Glutamatergic neuron (in vitro differentiated cells): ENCODE measurements at regions not wholly inside any gene's neighbourhood (a gene's known extent, or its start where the extent isn't known, plus 50 kb on each side); places are given as distances from the start of the nearest gene placed in this dataset.

ENCODE experiments used
- DNase-seq: peaks from one replicate; pipeline ENCODE4 v3.0.0; 2022
- H3K27ac Mint-ChIP-seq: one replicate; pipeline ENCODE4 v1.8.0; 2020; ENCODE audit warnings: mild to moderate bottlenecking, mixed read lengths, inconsistent platforms; ENCODE audit not compliant: unreplicated experiment
- H3K27me3 Mint-ChIP-seq: one replicate; pipeline ENCODE4 v1.8.0; 2020; ENCODE audit warnings: mild to moderate bottlenecking, moderate library complexity, mixed read lengths, inconsistent platforms; ENCODE audit not compliant: unreplicated experiment
- H3K36me3 Mint-ChIP-seq: one replicate; pipeline ENCODE4 v1.8.0; 2020; ENCODE audit warnings: mild to moderate bottlenecking, mixed read lengths, inconsistent platforms; ENCODE audit not compliant: unreplicated experiment
- H3K4me1 Mint-ChIP-seq: one replicate; pipeline ENCODE4 v1.8.0; 2020; ENCODE audit warnings: mild to moderate bottlenecking, low read depth, mixed read lengths, inconsistent platforms; ENCODE audit not compliant: unreplicated experiment
- H3K4me3 Mint-ChIP-seq: one replicate; pipeline ENCODE4 v1.8.0; 2020; ENCODE audit warnings: mild to moderate bottlenecking, mixed read lengths, inconsistent platforms; ENCODE audit not compliant: unreplicated experiment
- H3K9me3 Mint-ChIP-seq: one replicate; pipeline ENCODE4 v1.8.0; 2020; ENCODE audit warnings: mild to moderate bottlenecking, moderate library complexity, mixed read lengths, inconsistent platforms; ENCODE audit not compliant: unreplicated experiment
- CTCF ChIP-seq: fragments of 200-600 bp; sonication (generic); IDR thresholded peaks from one replicate; pipeline ENCODE4 v1.5.0; 2021; ENCODE audit not compliant: partially characterized antibody, unreplicated experiment

- H3K27ac Mint-ChIP-seq = no peak overlapping the region
- TF ChIP-seq CTCF = no peak
- H3K36me3 Mint-ChIP-seq = peaks cover 3% of the 10 kb centered on the region
- H3K27me3 Mint-ChIP-seq = no peaks in the 10 kb centered on the region
- no peak overlapping the region for H3K4me3 Mint-ChIP-seq
- no peak for DNase-seq
- H3K9me3 Mint-ChIP-seq = peaks cover 2% of the 10 kb centered on the region
- H3K4me1 Mint-ChIP-seq = no peaks in the 10 kb centered on the region
Measured at GRCh38 chr9:107688728-107689127, 199.2 kb upstream of the KLF4 start.

- peaks cover 2% of the 10 kb centered on the region for H3K9me3 Mint-ChIP-seq
- no peak overlapping the region for H3K27ac Mint-ChIP-seq
- H3K27me3 Mint-ChIP-seq = no peaks in the 10 kb centered on the region
- H3K4me3 Mint-ChIP-seq = no peak overlapping the region
- peaks cover 3% of the 10 kb centered on the region for H3K36me3 Mint-ChIP-seq
- TF ChIP-seq CTCF = no peak
- H3K4me1 Mint-ChIP-seq = no peaks in the 10 kb centered on the region
- DNase-seq = no peak
Measured at GRCh38 chr9:107685901-107686300, 196.3 kb upstream of the KLF4 start.

- H3K27ac Mint-ChIP-seq = no peak overlapping the region
- H3K9me3 Mint-ChIP-seq = peaks cover 2% of the 10 kb centered on the region
- H3K36me3 Mint-ChIP-seq = peaks cover 3% of the 10 kb centered on the region
- H3K4me1 Mint-ChIP-seq = no peaks in the 10 kb centered on the region
- no peak overlapping the region for H3K4me3 Mint-ChIP-seq
- no peak for DNase-seq
- H3K27me3 Mint-ChIP-seq = no peaks in the 10 kb centered on the region
- no peak for TF ChIP-seq CTCF
Measured at GRCh38 chr9:107685376-107685775, 195.8 kb upstream of the KLF4 start.

- Mint-ChIP-seq H3K27me3 (no peaks in the 10 kb centered on the region), H3K27ac (no peak overlapping the region)
Measured at GRCh38 chr9:107684224-107684623, 194.7 kb upstream of the KLF4 start.

GRCh38 chr9:107683566-107683965, 194.0 kb upstream of the KLF4 start:
- Mint-ChIP-seq H3K27me3 (no peaks in the 10 kb centered on the region), H3K4me1 (no peaks in the 10 kb centered on the region), H3K27ac (no peak overlapping the region), H3K4me3 (no peak overlapping the region), H3K9me3 (peaks cover 2% of the 10 kb centered on the region), H3K36me3 (no peaks in the 10 kb centered on the region)
- DNase-seq = no peak
- no peak for TF ChIP-seq CTCF

More at GRCh38 chr9:107684224-107684623, 194.7 kb upstream of the KLF4 start:
- Mint-ChIP-seq H3K4me1 (no peaks in the 10 kb centered on the region), H3K9me3 (peaks cover 2% of the 10 kb centered on the region), H3K36me3 (peaks cover 2% of the 10 kb centered on the region), H3K4me3 (no peak overlapping the region)
- DNase-seq = no peak
- no peak for TF ChIP-seq CTCF
